Retinal pigment epithelial cell (primary cell): ENCODE measurements at regions not wholly inside any gene's neighbourhood (a gene's known extent, or its start where the extent isn't known, plus 50 kb on each side); places are given as distances from the start of the nearest gene placed in this dataset.
A peak's percentile ranks its signal among the peaks of the same experiment; 100 is the strongest.

Source experiments
- DNase-seq: peaks from one replicate; pipeline ENCODE4 v3.0.0-alpha.2; 2010; ENCODE audit warnings: low read depth
- H3K4me3 ChIP-seq: 2 replicates; pipeline ENCODE4 v1.5.1; 2011; ENCODE audit warnings: mild to moderate bottlenecking, low read length, control low read depth, moderate library complexity
- TF ChIP-seq, protein P1 (sequence below): conservative IDR thresholded peaks from 2 replicates; pipeline ENCODE4 v1.5.1; 2011; ENCODE audit warnings: low read depth, low read length, control low read depth, inconsistent platforms

- TF ChIP-seq, protein P1, sequence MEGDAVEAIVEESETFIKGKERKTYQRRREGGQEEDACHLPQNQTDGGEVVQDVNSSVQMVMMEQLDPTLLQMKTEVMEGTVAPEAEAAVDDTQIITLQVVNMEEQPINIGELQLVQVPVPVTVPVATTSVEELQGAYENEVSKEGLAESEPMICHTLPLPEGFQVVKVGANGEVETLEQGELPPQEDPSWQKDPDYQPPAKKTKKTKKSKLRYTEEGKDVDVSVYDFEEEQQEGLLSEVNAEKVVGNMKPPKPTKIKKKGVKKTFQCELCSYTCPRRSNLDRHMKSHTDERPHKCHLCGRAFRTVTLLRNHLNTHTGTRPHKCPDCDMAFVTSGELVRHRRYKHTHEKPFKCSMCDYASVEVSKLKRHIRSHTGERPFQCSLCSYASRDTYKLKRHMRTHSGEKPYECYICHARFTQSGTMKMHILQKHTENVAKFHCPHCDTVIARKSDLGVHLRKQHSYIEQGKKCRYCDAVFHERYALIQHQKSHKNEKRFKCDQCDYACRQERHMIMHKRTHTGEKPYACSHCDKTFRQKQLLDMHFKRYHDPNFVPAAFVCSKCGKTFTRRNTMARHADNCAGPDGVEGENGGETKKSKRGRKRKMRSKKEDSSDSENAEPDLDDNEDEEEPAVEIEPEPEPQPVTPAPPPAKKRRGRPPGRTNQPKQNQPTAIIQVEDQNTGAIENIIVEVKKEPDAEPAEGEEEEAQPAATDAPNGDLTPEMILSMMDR = no peak
- no peak overlapping the region for H3K4me3 ChIP-seq
- DNase-seq = peak; percentile 26
These were observed 428.5 kb upstream of the SEMA6D start for GRCh38 chr15:47288794-47289193.

GRCh38 chr15:47289656-47290055 lies 427.6 kb upstream of the SEMA6D start:
- TF ChIP-seq, protein P1 = no peak
- no peak overlapping the region for H3K4me3 ChIP-seq
- no peak for DNase-seq

DNA sequence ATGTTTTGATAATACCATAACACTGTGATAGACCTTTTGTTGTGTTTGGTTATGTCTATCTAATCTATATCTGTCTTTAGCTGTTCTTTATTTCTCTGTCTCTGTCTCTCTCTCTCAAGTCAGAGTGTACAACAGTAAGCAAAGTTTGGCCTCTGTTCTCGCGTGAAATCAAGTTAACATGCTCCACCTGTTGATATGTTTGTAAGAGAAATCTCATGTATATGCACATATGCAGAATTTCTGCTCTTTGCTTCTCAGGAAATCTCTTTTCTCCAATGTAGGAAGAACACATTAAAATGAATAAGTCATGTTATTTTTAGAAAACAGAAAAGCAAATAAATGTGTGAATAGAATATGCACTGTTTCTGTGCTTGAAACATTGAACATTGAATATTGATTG lies 425.5 kb upstream of the SEMA6D start:
- H3K4me3 ChIP-seq = no peak overlapping the region
- TF ChIP-seq, protein P1 = no peak
- DNase-seq = no peak

GRCh38 chr15:47292638-47293190 lies 424.6 kb upstream of the SEMA6D start:
- no peak for DNase-seq
- no peak overlapping the region for H3K4me3 ChIP-seq

DNA sequence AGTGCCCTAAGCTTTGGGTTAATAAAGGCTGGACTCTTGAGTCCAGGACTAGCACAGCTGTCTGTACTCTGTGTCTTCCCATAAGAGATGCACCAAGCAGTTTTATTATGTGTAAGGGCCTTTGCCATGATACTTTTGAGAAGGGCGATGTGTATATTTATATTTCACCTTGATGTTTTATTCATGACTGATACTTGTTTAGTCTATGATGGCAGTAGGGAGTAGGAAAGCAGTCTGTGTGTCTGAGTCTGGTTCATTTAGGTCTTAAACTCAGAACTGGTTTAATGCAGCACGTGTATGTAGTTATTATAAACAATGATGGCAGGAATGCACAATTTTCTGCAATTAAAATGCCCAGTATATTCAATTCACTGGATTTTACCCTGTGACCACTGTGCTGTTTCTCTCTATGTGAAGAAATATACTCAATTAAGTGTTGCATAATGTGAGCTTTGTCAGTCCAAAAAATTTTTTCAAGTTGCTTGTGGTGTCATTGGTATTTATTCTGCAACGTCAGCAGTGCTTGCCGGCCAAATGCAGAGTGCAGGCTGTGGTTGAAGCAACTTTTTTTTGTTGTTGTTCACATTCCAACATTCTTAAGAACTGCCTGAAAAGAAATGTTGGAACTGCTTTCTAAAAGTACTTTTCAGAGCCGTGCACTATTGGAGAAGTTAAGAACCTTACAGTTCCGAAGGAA lies 423.7 kb upstream of the SEMA6D start:
- no peak overlapping the region for H3K4me3 ChIP-seq
- TF ChIP-seq, protein P1 = no peak
- DNase-seq = peak; percentile 97

More at GRCh38 chr15:47292638-47293190, 424.6 kb upstream of the SEMA6D start:
- TF ChIP-seq, protein P1 = no peak

GRCh38 chr15:47294765-47295259 lies 422.5 kb upstream of the SEMA6D start:
- TF ChIP-seq, protein P1 = no peak
- DNase-seq = peak; percentile 22
- H3K4me3 ChIP-seq = no peak overlapping the region

DNA sequence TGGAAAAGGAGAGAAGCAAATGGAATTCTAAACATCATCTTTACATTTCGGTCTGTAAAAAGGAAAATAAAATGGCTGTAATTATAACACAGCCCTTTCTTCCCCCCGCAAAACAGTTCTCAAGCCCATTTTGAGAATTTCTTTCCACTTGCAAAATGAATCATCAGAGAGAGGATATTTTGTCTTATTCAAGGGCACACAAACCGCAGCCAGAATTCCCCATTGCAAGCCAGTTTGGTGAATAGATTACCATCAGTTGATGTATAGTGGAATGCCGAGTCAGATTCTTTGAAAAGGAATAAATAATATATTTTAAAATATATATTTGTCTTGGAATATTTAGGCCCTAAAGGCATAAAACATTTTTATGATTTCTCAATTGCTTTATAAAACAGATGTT lies 420.4 kb upstream of the SEMA6D start:
- DNase-seq = no peak
- no peak overlapping the region for H3K4me3 ChIP-seq
- TF ChIP-seq, protein P1 = no peak
